ENCODE measurements at regions not wholly inside any gene's neighbourhood (a gene's known extent, or its start where the extent isn't known, plus 50 kb on each side); places are given as distances from the start of the nearest gene placed in this dataset.
"Not testable (repeated sequence)": the region's sequence is repeated elsewhere in the genome, so short reads cannot be mapped to it uniquely, and the experiment has no call there.

DNA sequence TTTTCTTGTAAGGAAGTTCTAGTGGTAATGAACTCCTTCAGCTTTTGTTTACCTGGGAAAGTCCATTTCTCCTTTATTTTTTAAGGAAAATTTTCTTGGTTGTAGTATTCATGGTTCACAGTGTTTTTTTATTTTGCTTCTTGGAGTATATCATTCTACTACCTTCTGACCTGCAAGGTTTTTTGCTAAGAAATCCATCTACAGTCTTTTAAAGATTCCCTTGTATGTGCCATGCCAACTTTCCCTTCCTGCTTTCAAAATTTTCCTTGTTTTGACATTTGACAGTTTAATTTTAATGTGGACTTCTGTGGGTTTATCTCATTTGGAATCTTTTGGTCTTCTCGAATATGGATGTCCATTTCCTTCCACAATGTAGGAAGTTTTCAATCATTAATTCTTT is 855.6 kb downstream of the TBC1D32 start:
- H3K9me3 Mint-ChIP-seq = peaks cover 3 to 21% of the 10 kb centered on the region in 2 donors
- DNase-seq (no peak), ATAC-seq (replicated peaks) (no peak)
- H3K27ac Mint-ChIP-seq = no peak overlapping the region
- H3K4me3 Mint-ChIP-seq = no peak overlapping the region
- H3K36me3 Mint-ChIP-seq (ENCODE audit: insufficient read depth) = no peaks in the 10 kb centered on the region
- H3K4me1 Mint-ChIP-seq (ENCODE audit: low read depth in 2 of 2) = no peaks in the 10 kb centered on the region
- H3K27me3 Mint-ChIP-seq = no peaks in the 10 kb centered on the region

DNA sequence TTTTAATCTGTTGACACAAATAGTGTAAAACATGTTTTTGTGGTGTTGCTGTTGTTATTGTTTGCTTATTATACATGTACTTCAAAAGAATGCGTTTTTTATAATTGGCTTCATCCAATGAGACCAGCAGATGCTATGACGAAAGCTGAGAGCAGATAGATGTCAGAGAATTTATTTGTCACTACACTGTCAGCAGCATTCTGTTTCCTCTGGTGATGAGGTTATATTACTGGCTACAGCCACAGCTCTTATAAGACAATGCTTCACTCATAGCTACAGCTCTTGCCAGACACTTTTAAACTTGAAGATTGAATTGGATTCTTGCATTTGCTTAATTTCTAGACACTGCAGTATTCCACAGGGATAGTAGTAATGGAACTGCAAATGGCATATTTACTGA is 860.5 kb downstream of the TBC1D32 start:
- no peaks in the 10 kb centered on the region for H3K4me1 Mint-ChIP-seq (ENCODE audit: low read depth in 2 of 2)
- peaks cover 0 to 11% of the 10 kb centered on the region in 2 donors for H3K9me3 Mint-ChIP-seq
- H3K4me3 Mint-ChIP-seq = no peak overlapping the region
- H3K27me3 Mint-ChIP-seq = no peaks in the 10 kb centered on the region
- no peak overlapping the region for H3K27ac Mint-ChIP-seq
- ATAC-seq (replicated peaks) (no peak), DNase-seq (no peak)
- H3K36me3 Mint-ChIP-seq (ENCODE audit: insufficient read depth) = no peaks in the 10 kb centered on the region

GRCh38 chr6:120468486-120468885 is 865.8 kb downstream of the TBC1D32 start:
- Mint-ChIP-seq H3K9me3 (peaks cover 12 to 21% of the 10 kb centered on the region in 2 donors), H3K27ac (no peak overlapping the region), H3K4me1 (ENCODE audit: low read depth in 2 of 2) (no peaks in the 10 kb centered on the region), H3K4me3 (no peak overlapping the region), H3K27me3 (no peaks in the 10 kb centered on the region), H3K36me3 (ENCODE audit: insufficient read depth) (no peaks in the 10 kb centered on the region)
- ATAC-seq (replicated peaks) (no peak), DNase-seq (no peak)

DNA sequence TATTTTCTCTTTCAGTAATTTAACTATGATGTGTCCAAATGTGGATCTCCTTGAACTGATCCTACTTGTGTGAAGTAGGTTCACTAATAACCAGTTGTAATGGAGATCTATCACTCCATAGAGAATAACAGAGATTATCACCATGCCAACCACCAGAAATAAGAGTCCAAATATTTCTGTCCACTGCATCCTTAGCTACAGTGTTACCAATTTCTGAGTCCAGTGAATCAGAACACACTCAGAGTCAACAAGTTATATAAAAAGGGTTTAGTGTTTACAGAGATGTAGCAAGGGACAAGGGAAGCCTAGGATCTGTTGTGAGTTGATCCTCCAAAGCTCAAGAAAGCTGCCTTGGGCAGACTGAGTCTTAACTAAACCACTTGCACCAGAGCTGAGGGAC is 882.8 kb downstream of the TBC1D32 start:
- no peaks in the 10 kb centered on the region for H3K4me1 Mint-ChIP-seq (ENCODE audit: low read depth in 2 of 2)
- H3K27ac Mint-ChIP-seq = no peak overlapping the region
- H3K27me3 Mint-ChIP-seq = no peaks in the 10 kb centered on the region
- no peak for DNase-seq
- H3K4me3 Mint-ChIP-seq = no peak overlapping the region
- H3K36me3 Mint-ChIP-seq (ENCODE audit: insufficient read depth) = no peaks in the 10 kb centered on the region
- no peaks in the 10 kb centered on the region for H3K9me3 Mint-ChIP-seq
- no peak for ATAC-seq (replicated peaks)

DNA sequence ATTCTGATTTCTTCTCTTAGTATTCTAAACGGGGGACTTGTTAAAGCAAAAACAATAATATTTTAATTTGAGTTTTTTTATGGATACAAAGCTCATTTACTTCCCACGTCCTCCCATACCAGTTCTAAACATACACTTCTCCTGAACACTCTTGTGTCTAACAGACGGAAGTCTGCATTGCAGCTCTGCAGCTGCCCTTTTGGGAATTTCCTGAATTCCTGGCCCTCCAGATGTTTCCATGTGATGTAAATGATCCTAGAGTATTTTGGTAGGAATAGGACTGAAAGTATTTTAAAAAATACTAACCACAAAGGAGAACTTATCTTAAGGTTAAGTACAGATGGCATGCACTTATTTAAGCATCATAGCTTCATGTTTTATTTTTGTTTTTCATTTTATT is 886.7 kb downstream of the TBC1D32 start:
- ATAC-seq (replicated peaks) = no peak
- H3K4me3 Mint-ChIP-seq = no peak overlapping the region

DNA sequence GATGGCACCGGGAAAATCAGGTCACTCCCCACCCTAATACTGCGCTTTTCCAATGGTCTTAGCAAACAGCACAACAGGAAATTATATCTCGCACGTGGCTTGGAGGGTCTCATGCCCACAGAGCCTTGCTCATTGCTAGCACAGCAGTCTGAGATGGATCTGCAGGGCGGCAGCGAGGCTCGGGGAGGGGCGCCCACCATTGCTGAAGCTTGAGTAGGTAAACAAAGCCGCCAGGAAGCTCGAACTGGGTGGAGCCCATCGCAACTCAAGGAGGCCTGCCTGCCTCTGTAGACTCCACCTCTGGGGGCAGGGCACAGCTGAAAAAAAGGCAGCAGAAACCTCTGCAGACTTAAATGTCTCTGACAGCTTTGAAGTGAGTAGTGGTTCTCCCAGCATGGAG is 901.4 kb downstream of the TBC1D32 start:
- peaks cover 14 to 18% of the 10 kb centered on the region in 2 donors for H3K9me3 Mint-ChIP-seq
- not testable (repeated sequence) for ATAC-seq (replicated peaks); H3K27ac Mint-ChIP-seq; H3K4me1 Mint-ChIP-seq (ENCODE audit: low read depth in 2 of 2); H3K36me3 Mint-ChIP-seq (ENCODE audit: insufficient read depth); H3K4me3 Mint-ChIP-seq; H3K27me3 Mint-ChIP-seq; DNase-seq

More for the DNA sequence above, 886.7 kb downstream of the TBC1D32 start:
- H3K9me3 Mint-ChIP-seq = no peaks in the 10 kb centered on the region
- no peaks in the 10 kb centered on the region for H3K4me1 Mint-ChIP-seq (ENCODE audit: low read depth in 2 of 2)
- no peaks in the 10 kb centered on the region for H3K36me3 Mint-ChIP-seq (ENCODE audit: insufficient read depth)
- DNase-seq = no peak
- H3K27ac Mint-ChIP-seq = no peak overlapping the region
- H3K27me3 Mint-ChIP-seq = no peaks in the 10 kb centered on the region

DNA sequence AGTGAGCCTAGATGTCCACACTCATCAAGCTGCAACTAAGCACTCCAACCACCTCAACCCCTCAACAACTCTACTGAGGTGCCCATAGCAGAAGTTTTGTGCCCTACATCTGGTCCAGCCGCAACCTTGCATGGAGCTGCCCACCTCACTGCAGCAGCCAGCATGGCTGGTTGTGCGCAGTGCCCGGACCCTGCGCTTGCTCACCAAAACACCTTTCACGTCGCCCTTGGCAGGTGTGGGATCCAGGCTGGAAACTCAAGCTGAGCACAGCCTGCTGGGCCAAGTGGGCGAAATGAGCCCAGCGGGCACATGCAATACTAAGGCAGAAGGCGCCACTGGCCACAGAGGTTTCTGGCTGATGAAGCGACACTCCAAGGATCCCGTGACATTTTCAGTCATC is 902.4 kb downstream of the TBC1D32 start:
- no peak overlapping the region for H3K27ac Mint-ChIP-seq
- no peak for ATAC-seq (replicated peaks)
- H3K27me3 Mint-ChIP-seq = no peaks in the 10 kb centered on the region
- H3K4me1 Mint-ChIP-seq (ENCODE audit: low read depth in 2 of 2) = no peaks in the 10 kb centered on the region
- no peak for DNase-seq
- peaks cover 16 to 18% of the 10 kb centered on the region in 2 donors for H3K9me3 Mint-ChIP-seq
- H3K36me3 Mint-ChIP-seq (ENCODE audit: insufficient read depth) = no peaks in the 10 kb centered on the region
- no peak overlapping the region for H3K4me3 Mint-ChIP-seq

GRCh38 chr6:120411394-120411793 is 922.9 kb downstream of the TBC1D32 start:
- Mint-ChIP-seq H3K4me3 (no peak overlapping the region), H3K9me3 (peaks cover 5 to 18% of the 10 kb centered on the region in 2 donors), H3K4me1 (ENCODE audit: low read depth in 2 of 2) (no peaks in the 10 kb centered on the region), H3K36me3 (ENCODE audit: insufficient read depth) (no peaks in the 10 kb centered on the region), H3K27ac (no peak overlapping the region), H3K27me3 (no peaks in the 10 kb centered on the region)
- ATAC-seq (replicated peaks) (no peak), DNase-seq (no peak)

DNA sequence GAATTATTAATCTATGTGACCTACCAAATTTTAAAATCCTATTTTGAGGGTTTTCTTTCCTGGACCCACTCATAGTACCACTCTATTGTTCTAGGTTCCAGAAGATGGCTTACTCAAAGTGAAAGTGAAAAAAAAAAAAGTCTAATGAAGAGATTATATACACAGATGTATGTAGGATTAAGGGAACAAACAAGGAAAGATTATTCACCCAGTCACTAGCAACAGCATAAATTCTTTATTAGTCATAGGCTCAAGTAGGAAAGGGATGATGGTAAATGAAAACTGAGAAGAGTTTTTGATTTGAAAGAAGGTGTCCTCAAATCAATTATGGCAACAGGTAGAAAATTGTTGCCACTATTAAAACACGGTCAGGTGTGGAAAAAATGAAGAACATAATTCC is 923.7 kb downstream of the TBC1D32 start:
- H3K27ac Mint-ChIP-seq = no peak overlapping the region
- ATAC-seq (replicated peaks) (no peak), DNase-seq (no peak)
- H3K36me3 Mint-ChIP-seq (ENCODE audit: insufficient read depth) = no peaks in the 10 kb centered on the region
- peaks cover 8 to 18% of the 10 kb centered on the region in 2 donors for H3K9me3 Mint-ChIP-seq
- H3K4me1 Mint-ChIP-seq (ENCODE audit: low read depth in 2 of 2) = no peaks in the 10 kb centered on the region
- no peak overlapping the region for H3K4me3 Mint-ChIP-seq
- H3K27me3 Mint-ChIP-seq = no peaks in the 10 kb centered on the region

GRCh38 chr6:120407696-120408095 is 926.6 kb downstream of the TBC1D32 start:
- H3K9me3 Mint-ChIP-seq = peaks cover 7 to 8% of the 10 kb centered on the region in 2 donors
- DNase-seq (no peak), ATAC-seq (replicated peaks) (no peak)
- H3K27me3 Mint-ChIP-seq = no peaks in the 10 kb centered on the region
- no peaks in the 10 kb centered on the region for H3K4me1 Mint-ChIP-seq (ENCODE audit: low read depth in 2 of 2)
- H3K4me3 Mint-ChIP-seq = no peak overlapping the region
- H3K36me3 Mint-ChIP-seq (ENCODE audit: insufficient read depth) = no peaks in the 10 kb centered on the region
- no peak overlapping the region for H3K27ac Mint-ChIP-seq

DNA sequence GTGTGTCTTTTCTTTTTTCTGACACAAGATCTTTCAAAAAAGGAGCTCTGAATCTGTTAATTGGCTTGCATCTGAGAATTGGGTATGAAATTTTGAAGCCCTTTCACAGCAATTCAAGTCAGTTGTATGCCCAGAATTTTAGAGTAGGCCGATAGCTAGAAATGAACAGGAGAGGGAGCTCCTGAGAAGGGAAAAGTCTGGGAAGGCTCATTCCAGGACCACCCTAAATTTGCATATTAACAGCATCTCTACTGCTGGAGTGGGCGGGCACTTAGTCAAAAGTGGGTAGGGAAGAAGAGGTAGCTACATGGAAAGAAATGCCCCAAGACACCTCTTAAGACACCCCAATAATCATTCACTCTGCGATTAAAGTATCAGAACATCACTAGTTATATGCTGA is 928.3 kb downstream of the TBC1D32 start:
- no peak overlapping the region for H3K4me3 Mint-ChIP-seq
- no peaks in the 10 kb centered on the region for H3K36me3 Mint-ChIP-seq (ENCODE audit: insufficient read depth)
- no peaks in the 10 kb centered on the region for H3K27me3 Mint-ChIP-seq
- peaks cover 5 to 8% of the 10 kb centered on the region in 2 donors for H3K9me3 Mint-ChIP-seq
- no peaks in the 10 kb centered on the region for H3K4me1 Mint-ChIP-seq (ENCODE audit: low read depth in 2 of 2)
- no peak overlapping the region for H3K27ac Mint-ChIP-seq
- ATAC-seq (replicated peaks) (no peak), DNase-seq (no peak)

GRCh38 chr6:120395784-120396183 is 938.5 kb downstream of the TBC1D32 start:
- Mint-ChIP-seq H3K4me1 (ENCODE audit: low read depth in 2 of 2) (no peaks in the 10 kb centered on the region), H3K4me3 (no peak overlapping the region), H3K27ac (no peak overlapping the region), H3K27me3 (no peaks in the 10 kb centered on the region), H3K36me3 (ENCODE audit: insufficient read depth) (no peaks in the 10 kb centered on the region), H3K9me3 (peaks cover 4% of the 10 kb centered on the region in 2 donors)
- ATAC-seq (replicated peaks) (no peak), DNase-seq (no peak)

DNA sequence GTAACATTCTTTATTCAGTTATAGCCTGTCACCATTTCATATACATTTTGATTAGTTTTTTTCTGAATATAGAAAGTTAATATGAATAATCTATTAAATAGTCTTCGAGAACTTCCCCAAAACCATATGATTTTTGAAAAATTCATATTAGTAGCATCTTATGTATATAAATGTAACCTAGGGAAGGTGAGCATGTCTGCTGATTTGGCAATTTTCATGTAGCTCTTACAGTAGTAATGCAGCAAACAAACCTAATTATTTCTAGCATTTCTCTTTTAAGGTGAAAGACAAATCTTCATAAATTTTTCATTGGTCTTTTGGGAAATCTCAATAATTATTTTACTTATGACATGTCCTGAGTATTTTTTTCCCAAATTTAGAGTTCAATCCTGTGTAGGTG is 939.0 kb downstream of the TBC1D32 start:
- H3K27ac Mint-ChIP-seq = no peak overlapping the region
- H3K27me3 Mint-ChIP-seq = no peaks in the 10 kb centered on the region
- DNase-seq (no peak), ATAC-seq (replicated peaks) (no peak)
- no peaks in the 10 kb centered on the region for H3K4me1 Mint-ChIP-seq (ENCODE audit: low read depth in 2 of 2)
- no peak overlapping the region for H3K4me3 Mint-ChIP-seq
- H3K9me3 Mint-ChIP-seq = peaks cover 4% of the 10 kb centered on the region in 2 donors
- H3K36me3 Mint-ChIP-seq (ENCODE audit: insufficient read depth) = no peaks in the 10 kb centered on the region

- DNase-seq (no peak), ATAC-seq (replicated peaks) (no peak)
- Mint-ChIP-seq H3K36me3 (ENCODE audit: insufficient read depth) (no peaks in the 10 kb centered on the region), H3K4me1 (ENCODE audit: low read depth in 2 of 2) (no peaks in the 10 kb centered on the region), H3K9me3 (peaks cover 0 to 4% of the 10 kb centered on the region in 2 donors), H3K27me3 (no peaks in the 10 kb centered on the region), H3K4me3 (no peak overlapping the region), H3K27ac (no peak overlapping the region)
These were observed 941.3 kb downstream of the TBC1D32 start for GRCh38 chr6:120392941-120393340.

DNA sequence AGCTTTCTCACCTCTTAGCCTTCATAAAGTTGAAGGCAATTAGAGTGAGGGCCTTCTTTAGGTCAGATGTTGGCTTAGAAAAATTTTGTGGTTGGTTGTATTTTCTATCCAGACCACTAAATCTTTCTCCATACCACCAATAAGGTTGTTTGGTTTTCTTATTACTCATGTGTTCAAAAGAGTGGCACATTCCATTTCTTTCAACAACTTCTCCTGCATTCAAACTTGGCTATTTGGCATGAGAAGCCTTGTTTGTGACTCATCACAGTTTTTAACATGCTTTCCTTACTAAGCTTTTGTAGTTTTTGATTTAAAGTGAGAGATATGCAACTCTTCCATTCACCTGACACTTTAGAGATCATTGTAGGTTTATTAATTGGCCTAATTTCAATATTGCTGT is 949.6 kb downstream of the TBC1D32 start:
- Mint-ChIP-seq H3K4me3 (no peak overlapping the region), H3K4me1 (ENCODE audit: low read depth in 2 of 2) (no peaks in the 10 kb centered on the region), H3K27ac (no peak overlapping the region), H3K27me3 (no peaks in the 10 kb centered on the region), H3K9me3 (no peaks in the 10 kb centered on the region), H3K36me3 (ENCODE audit: insufficient read depth) (no peaks in the 10 kb centered on the region)
- no peak for ATAC-seq (replicated peaks)
- DNase-seq = no peak

Measured in effector memory CD8-positive, alpha-beta T cell (primary cell).